ENCODE measurements at regions not wholly inside any gene's neighbourhood (a gene's known extent, or its start where the extent isn't known, plus 50 kb on each side); places are given as distances from the start of the nearest gene placed in this dataset.

DNA sequence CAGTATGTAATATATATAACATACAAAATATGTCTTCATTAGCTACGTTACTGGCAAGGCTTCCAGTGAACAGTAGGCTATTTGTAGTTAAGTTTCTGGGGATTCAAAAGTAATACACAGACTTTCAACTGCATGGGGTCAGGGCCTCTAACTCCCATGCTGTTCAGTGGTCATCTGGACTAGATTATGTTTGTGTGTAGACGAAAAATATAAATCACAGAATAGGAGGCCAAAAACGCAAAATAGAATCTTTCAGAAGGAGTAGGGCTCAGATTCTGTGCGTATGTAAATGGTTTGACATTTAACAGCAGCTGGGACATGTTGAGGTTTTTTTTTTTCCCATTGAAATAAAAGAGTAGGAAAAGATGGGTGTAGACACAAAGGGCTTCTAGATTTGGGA is 1048.7 kb upstream of the WWC1 start:
- TF ChIP-seq, protein P1, sequence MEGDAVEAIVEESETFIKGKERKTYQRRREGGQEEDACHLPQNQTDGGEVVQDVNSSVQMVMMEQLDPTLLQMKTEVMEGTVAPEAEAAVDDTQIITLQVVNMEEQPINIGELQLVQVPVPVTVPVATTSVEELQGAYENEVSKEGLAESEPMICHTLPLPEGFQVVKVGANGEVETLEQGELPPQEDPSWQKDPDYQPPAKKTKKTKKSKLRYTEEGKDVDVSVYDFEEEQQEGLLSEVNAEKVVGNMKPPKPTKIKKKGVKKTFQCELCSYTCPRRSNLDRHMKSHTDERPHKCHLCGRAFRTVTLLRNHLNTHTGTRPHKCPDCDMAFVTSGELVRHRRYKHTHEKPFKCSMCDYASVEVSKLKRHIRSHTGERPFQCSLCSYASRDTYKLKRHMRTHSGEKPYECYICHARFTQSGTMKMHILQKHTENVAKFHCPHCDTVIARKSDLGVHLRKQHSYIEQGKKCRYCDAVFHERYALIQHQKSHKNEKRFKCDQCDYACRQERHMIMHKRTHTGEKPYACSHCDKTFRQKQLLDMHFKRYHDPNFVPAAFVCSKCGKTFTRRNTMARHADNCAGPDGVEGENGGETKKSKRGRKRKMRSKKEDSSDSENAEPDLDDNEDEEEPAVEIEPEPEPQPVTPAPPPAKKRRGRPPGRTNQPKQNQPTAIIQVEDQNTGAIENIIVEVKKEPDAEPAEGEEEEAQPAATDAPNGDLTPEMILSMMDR (IDR thresholded peaks at IDR 0.05; ENCODE audit: extremely low read depth in 1 of 2, insufficient read depth in 1 of 2, low read depth in 1 of 2, low read length in 2 of 2): no peak
- TF ChIP-seq POLR2AphosphoS5 (IDR thresholded peaks at IDR 0.05; ENCODE audit: insufficient read depth, low read depth, low read length): no peak
- TF ChIP-seq POLR2A (IDR thresholded peaks at IDR 0.05; ENCODE audit: low read depth, low read length): no peak
- TF ChIP-seq, protein P2, sequence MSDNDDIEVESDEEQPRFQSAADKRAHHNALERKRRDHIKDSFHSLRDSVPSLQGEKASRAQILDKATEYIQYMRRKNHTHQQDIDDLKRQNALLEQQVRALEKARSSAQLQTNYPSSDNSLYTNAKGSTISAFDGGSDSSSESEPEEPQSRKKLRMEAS (IDR thresholded peaks at IDR 0.05; ENCODE audit: insufficient read depth, insufficient read length): no peak

Measured in endothelial cell of umbilical vein (primary cell).